Upper lobe of right lung (tissue), 1 donor: ENCODE measurements at regions not wholly inside any gene's neighbourhood (a gene's known extent, or its start where the extent isn't known, plus 50 kb on each side); places are given as distances from the start of the nearest gene placed in this dataset.

Experiments used
- ATAC-seq: fragments of 200-7000 bp; cut with Tn5 transposase; one replicate; pipeline ENCODE4 v1.9.1; 2020; ENCODE audit warnings: mild to moderate bottlenecking, moderate library complexity
- DNase-seq: peaks from one replicate; pipeline ENCODE4 v3.0.0-alpha.2; 2020
- H3K27ac ChIP-seq: fragments of 200-600 bp; one replicate; pipeline ENCODE4 v1.8.0; 2022
- H3K27me3 ChIP-seq: fragments of 200-600 bp; one replicate; pipeline ENCODE4 v1.8.0; 2022; ENCODE audit warnings: mild to moderate bottlenecking
- H3K36me3 ChIP-seq: fragments of 200-600 bp; one replicate; pipeline ENCODE4 v1.8.0; 2022
- H3K4me1 ChIP-seq: fragments of 200-600 bp; one replicate; pipeline ENCODE4 v1.8.0; 2022
- H3K4me3 ChIP-seq: fragments of 200-600 bp; one replicate; pipeline ENCODE4 v1.8.0; 2022; ENCODE audit warnings: mild to moderate bottlenecking
- H3K9me3 ChIP-seq: fragments of 200-600 bp; one replicate; pipeline ENCODE4 v1.8.0; 2022
- CTCF ChIP-seq: fragments of 200-600 bp; IDR thresholded peaks from one replicate; pipeline ENCODE4 v1.8.0; 2022; ENCODE audit warnings: antibody characterized with exemption
- intact Hi-C: fragments of 100-400 bp; cut with DNase I; formaldehyde crosslinking; loops from one replicate; pipeline ENCODE4 v1.11.0; 2022
- donor health status: DM: no; HTN: yes; CAD: no; lungs with severe emphysema.

DNA sequence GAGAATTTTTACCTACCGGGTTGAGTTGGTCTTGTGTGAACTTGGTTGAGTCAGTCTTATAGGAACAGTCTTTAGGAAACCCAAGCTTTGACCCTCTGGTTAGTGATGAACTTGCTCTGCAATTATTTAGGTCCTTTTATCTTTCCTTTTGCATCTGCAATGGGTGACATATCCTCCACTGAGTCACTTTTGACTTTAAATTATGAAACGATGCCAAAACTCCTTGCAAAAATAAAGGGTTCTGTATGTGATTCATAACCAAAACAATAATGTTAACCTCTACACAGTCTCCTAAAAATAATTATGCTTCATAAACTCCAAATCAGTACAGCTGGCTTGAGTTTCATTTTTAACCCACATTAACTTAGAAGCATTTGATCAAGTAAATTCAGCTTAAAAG lies 979.4 kb downstream of the GALC start:
- TF ChIP-seq CTCF: no peak
- Histone ChIP-seq H3K36me3 (no peaks in the 10 kb centered on the region), H3K27me3 (no peaks in the 10 kb centered on the region), H3K27ac (no peak overlapping the region), H3K4me3 (no peak overlapping the region), H3K9me3 (no peaks in the 10 kb centered on the region), H3K4me1 (no peaks in the 10 kb centered on the region)
- DNase-seq (no peak), ATAC-seq (no peak)
- intact Hi-C loops: no loop called here

GRCh38 chr14:87008965-87009364 lies 984.0 kb downstream of the GALC start:
- Histone ChIP-seq H3K36me3 (no peaks in the 10 kb centered on the region), H3K27ac (no peak overlapping the region), H3K4me1 (no peaks in the 10 kb centered on the region), H3K27me3 (no peaks in the 10 kb centered on the region), H3K4me3 (no peak overlapping the region), H3K9me3 (no peaks in the 10 kb centered on the region)
- intact Hi-C loops: no loop called here
- TF ChIP-seq CTCF: no peak
- DNase-seq: no peak
- no peak for ATAC-seq

DNA sequence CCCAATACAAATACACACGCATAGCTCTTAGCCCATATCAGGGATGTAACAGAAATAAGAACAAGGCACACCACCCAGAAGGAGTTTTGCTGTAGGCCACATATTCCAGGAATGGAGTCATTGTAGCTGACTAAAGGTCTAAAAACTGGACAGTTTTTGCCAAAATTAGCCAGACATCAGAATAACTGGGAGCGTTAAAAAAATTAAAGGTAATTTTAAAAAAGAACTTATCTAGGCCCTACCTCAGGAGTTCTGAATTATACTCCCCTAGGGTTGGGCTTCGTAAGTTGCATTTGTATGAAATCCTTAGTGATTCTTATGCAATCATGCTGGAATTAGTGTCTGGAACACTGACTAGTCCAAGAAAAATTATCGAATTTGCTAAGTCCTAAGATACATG lies 987.7 kb downstream of the GALC start:
- Histone ChIP-seq H3K27me3 (no peaks in the 10 kb centered on the region), H3K9me3 (no peaks in the 10 kb centered on the region), H3K4me1 (no peaks in the 10 kb centered on the region), H3K27ac (no peak overlapping the region), H3K4me3 (no peak overlapping the region), H3K36me3 (no peaks in the 10 kb centered on the region)
- no peak for TF ChIP-seq CTCF
- DNase-seq (no peak), ATAC-seq (no peak)
- intact Hi-C loops: no loop called here

DNA sequence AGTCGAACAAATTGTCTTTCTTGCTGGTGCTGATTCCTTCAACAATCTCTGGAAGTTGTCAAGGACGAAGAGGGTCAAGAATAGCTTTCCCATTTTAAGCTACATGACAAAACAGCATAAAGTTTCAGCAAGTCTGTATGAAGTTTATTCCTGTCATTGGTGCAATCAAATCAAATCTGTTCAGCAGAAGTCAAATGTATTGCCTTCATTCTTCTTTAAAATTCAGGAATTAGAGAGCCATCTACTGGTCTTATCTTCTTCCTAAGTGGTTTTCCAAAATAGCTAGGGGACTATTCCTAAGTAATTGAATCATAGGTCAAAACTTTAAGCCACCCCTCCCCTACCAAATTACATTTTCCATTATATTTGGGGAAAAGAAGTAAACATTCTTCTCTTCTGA lies 990.2 kb downstream of the GALC start:
- H3K27ac ChIP-seq: no peak overlapping the region
- intact Hi-C loops: no loop called here
- ATAC-seq: no peak

DNA sequence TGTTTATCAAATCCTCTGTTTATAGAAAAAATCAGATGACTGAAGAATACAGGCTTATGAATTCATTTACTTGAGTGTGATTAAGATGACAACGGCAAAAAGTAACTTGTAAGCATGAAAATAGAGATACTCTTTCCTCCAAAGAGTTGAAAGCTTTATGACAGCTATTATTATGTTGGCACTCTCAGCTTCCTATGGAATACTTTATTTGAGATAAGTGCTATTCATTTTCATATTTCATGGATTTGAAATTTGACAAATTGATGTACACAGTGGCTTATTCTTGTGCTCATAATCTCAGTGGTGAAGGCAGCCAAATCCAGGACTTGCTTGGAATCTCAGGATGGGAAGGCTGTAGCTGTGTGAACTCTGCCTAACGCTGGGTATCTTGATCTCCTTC lies 991.6 kb downstream of the GALC start:
- no peaks in the 10 kb centered on the region for H3K36me3 ChIP-seq
- H3K27ac ChIP-seq: no peak overlapping the region
- no peaks in the 10 kb centered on the region for H3K27me3 ChIP-seq
- no peak for DNase-seq
- H3K4me3 ChIP-seq: no peak overlapping the region
- no peak for TF ChIP-seq CTCF
- H3K9me3 ChIP-seq: no peaks in the 10 kb centered on the region
- H3K4me1 ChIP-seq: no peaks in the 10 kb centered on the region
- intact Hi-C loops: no loop called here
- ATAC-seq: no peak

More for the DNA sequence above, 990.2 kb downstream of the GALC start:
- Histone ChIP-seq H3K4me1 (no peaks in the 10 kb centered on the region), H3K4me3 (no peak overlapping the region), H3K36me3 (no peaks in the 10 kb centered on the region), H3K27me3 (no peaks in the 10 kb centered on the region), H3K9me3 (no peaks in the 10 kb centered on the region)
- no peak for TF ChIP-seq CTCF
- no peak for DNase-seq

DNA sequence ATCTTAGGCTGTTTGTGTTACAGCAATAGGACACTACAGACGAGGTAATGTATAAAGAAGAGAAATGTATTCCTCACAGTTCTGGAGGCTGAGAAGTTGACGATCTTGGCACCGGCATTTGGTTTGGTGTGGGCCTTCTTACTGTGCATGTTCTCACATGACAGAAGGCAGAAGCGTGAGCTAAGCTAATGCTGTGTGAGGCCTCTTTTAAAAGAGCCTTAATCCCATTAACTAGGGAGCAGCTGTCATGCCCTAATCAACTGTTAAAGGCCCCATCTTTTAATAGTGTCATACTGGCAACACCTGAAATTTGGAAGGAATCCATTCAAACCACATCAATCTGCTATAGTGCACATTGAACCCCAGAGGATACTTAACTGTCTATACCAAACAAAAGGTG lies 992.9 kb downstream of the GALC start:
- DNase-seq (no peak), ATAC-seq (no peak)
- TF ChIP-seq CTCF: no peak
- intact Hi-C loops: no loop called here
- no peaks in the 10 kb centered on the region for H3K4me1 ChIP-seq
- no peak overlapping the region for H3K27ac ChIP-seq
- no peaks in the 10 kb centered on the region for H3K36me3 ChIP-seq
- H3K9me3 ChIP-seq: no peaks in the 10 kb centered on the region
- no peaks in the 10 kb centered on the region for H3K27me3 ChIP-seq
- no peak overlapping the region for H3K4me3 ChIP-seq
